ENCODE measurements at regions not wholly inside any gene's neighbourhood (a gene's known extent, or its start where the extent isn't known, plus 50 kb on each side); places are given as distances from the start of the nearest gene placed in this dataset.
A peak's percentile ranks its signal among the peaks of the same experiment; 100 is the strongest.

GRCh38 chr12:47014474-47014873 is 64.9 kb upstream of the PCED1B start:
- no peaks in the 10 kb centered on the region for H3K4me1 Mint-ChIP-seq
- Histone ChIP-seq H3K36me3 (ENCODE audit: control insufficient read depth in 2 of 3, insufficient read depth in 3 of 3, low read length in 3 of 3) (no peaks in the 10 kb centered on the region), H3K4me3 (ENCODE audit: low read length) (no peak overlapping the region), H3K4me1 (ENCODE audit: control insufficient read depth in 2 of 2, insufficient read depth in 2 of 2, low read length in 2 of 2) (no peaks in the 10 kb centered on the region), H3K27ac (ENCODE audit: low read depth, low read length) (no peak overlapping the region), H3K27me3 (ENCODE audit: control insufficient read depth in 2 of 2, insufficient read depth in 2 of 2, low read length in 2 of 2) (peaks cover 0 to 3% of the 10 kb centered on the region in 2 donors), H3K9me3 (ENCODE audit: control insufficient read depth in 2 of 3, low read length in 3 of 3) (no peaks in the 10 kb centered on the region)
- DNase-seq (no peak), ATAC-seq (no peak)
- CTCF ChIA-PET: no interaction called here
- peaks cover 0 to 3% (median 0%) of the 10 kb centered on the region in 11 donors for H3K9me3 Mint-ChIP-seq
- intact Hi-C loops (cut with micrococcal nuclease): no loop called here
- H3K27ac Mint-ChIP-seq: no peak overlapping the region
- peaks cover 0 to 25% (median 15%) of the 10 kb centered on the region in 5 donors for H3K27me3 Mint-ChIP-seq
- no peak overlapping the region for H3K4me3 Mint-ChIP-seq
- H3K36me3 Mint-ChIP-seq: no peaks in the 10 kb centered on the region
- POLR2A ChIA-PET: no interaction called here

GRCh38 chr12:47015381-47015780 is 64.0 kb upstream of the PCED1B start:
- no peak for ATAC-seq
- Mint-ChIP-seq H3K27ac (no peak overlapping the region), H3K9me3 (peaks cover 0 to 3% (median 0%) of the 10 kb centered on the region in 11 donors), H3K4me1 (no peaks in the 10 kb centered on the region), H3K4me3 (no peak overlapping the region), H3K36me3 (no peaks in the 10 kb centered on the region), H3K27me3 (peaks cover 0 to 26% (median 15%) of the 10 kb centered on the region in 5 donors)
- H3K9me3 ChIP-seq (ENCODE audit: control insufficient read depth in 2 of 3, low read length in 3 of 3): no peaks in the 10 kb centered on the region
- H3K27ac ChIP-seq (ENCODE audit: low read depth, low read length): no peak overlapping the region
- DNase-seq: no peak
- peaks cover 0 to 3% of the 10 kb centered on the region in 2 donors for H3K27me3 ChIP-seq (ENCODE audit: control insufficient read depth in 2 of 2, insufficient read depth in 2 of 2, low read length in 2 of 2)
- CTCF ChIA-PET: no interaction called here
- POLR2A ChIA-PET: no interaction called here
- no peaks in the 10 kb centered on the region for H3K36me3 ChIP-seq (ENCODE audit: control insufficient read depth in 2 of 3, insufficient read depth in 3 of 3, low read length in 3 of 3)
- no peak overlapping the region for H3K4me3 ChIP-seq (ENCODE audit: low read length)
- intact Hi-C loops (cut with micrococcal nuclease): no loop called here
- no peaks in the 10 kb centered on the region for H3K4me1 ChIP-seq (ENCODE audit: control insufficient read depth in 2 of 2, insufficient read depth in 2 of 2, low read length in 2 of 2)

- POLR2A ChIA-PET: no interaction called here
- Histone ChIP-seq H3K36me3 (ENCODE audit: control insufficient read depth in 2 of 3, insufficient read depth in 3 of 3, low read length in 3 of 3) (no peaks in the 10 kb centered on the region), H3K4me3 (ENCODE audit: low read length) (no peak overlapping the region), H3K27ac (ENCODE audit: low read depth, low read length) (no peak overlapping the region), H3K4me1 (ENCODE audit: control insufficient read depth in 2 of 2, insufficient read depth in 2 of 2, low read length in 2 of 2) (no peaks in the 10 kb centered on the region), H3K27me3 (ENCODE audit: control insufficient read depth in 2 of 2, insufficient read depth in 2 of 2, low read length in 2 of 2) (peaks cover 0 to 3% of the 10 kb centered on the region in 2 donors), H3K9me3 (ENCODE audit: control insufficient read depth in 2 of 3, low read length in 3 of 3) (no peaks in the 10 kb centered on the region)
- intact Hi-C loops (cut with micrococcal nuclease): no loop called here
- DNase-seq: no peak
- Mint-ChIP-seq H3K4me3 (no peak overlapping the region), H3K27me3 (peaks cover 0 to 30% (median 10%) of the 10 kb centered on the region in 5 donors), H3K4me1 (no peaks in the 10 kb centered on the region), H3K36me3 (no peaks in the 10 kb centered on the region), H3K9me3 (no peaks in the 10 kb centered on the region), H3K27ac (no peak overlapping the region)
- ATAC-seq: no peak
- CTCF ChIA-PET: interaction anchor here (1.2 kb wide), 1 partner anchor 10 kb away, joined by 3 read pairs; no protein-coding TSS in a partner anchor
These were observed 62.2 kb upstream of the PCED1B start for GRCh38 chr12:47017041-47017713.

GRCh38 chr12:47017901-47018475 is 61.4 kb upstream of the PCED1B start:
- ChIA-PET CTCF (interaction anchor here (1.2 kb wide), 1 partner anchor 10 kb away, joined by 3 read pairs; no protein-coding TSS in a partner anchor), POLR2A (no interaction called here)
- Histone ChIP-seq H3K9me3 (ENCODE audit: control insufficient read depth in 2 of 3, low read length in 3 of 3) (no peaks in the 10 kb centered on the region), H3K36me3 (ENCODE audit: control insufficient read depth in 2 of 3, insufficient read depth in 3 of 3, low read length in 3 of 3) (no peaks in the 10 kb centered on the region), H3K27ac (ENCODE audit: low read depth, low read length) (no peak overlapping the region), H3K27me3 (ENCODE audit: control insufficient read depth in 2 of 2, insufficient read depth in 2 of 2, low read length in 2 of 2) (peaks cover 0 to 3% of the 10 kb centered on the region in 2 donors), H3K4me1 (ENCODE audit: control insufficient read depth in 2 of 2, insufficient read depth in 2 of 2, low read length in 2 of 2) (no peaks in the 10 kb centered on the region), H3K4me3 (ENCODE audit: low read length) (no peak overlapping the region)
- no peaks in the 10 kb centered on the region for H3K9me3 Mint-ChIP-seq
- H3K4me1 Mint-ChIP-seq: no peaks in the 10 kb centered on the region
- no peak overlapping the region for H3K27ac Mint-ChIP-seq
- no peak overlapping the region for H3K4me3 Mint-ChIP-seq
- H3K27me3 Mint-ChIP-seq: peaks cover 0 to 27% (median 10%) of the 10 kb centered on the region in 5 donors
- no peaks in the 10 kb centered on the region for H3K36me3 Mint-ChIP-seq
- DNase-seq: no peak
- no peak for ATAC-seq
- intact Hi-C loops (cut with micrococcal nuclease): no loop called here

GRCh38 chr12:47020211-47020821 is 59.1 kb upstream of the PCED1B start:
- POLR2A ChIA-PET: interaction anchor here (0.6 kb wide), 1 partner anchor 9 kb away, joined by 4 read pairs; no protein-coding TSS in a partner anchor
- Histone ChIP-seq H3K4me3 (ENCODE audit: low read length) (no peak overlapping the region), H3K9me3 (ENCODE audit: control insufficient read depth in 2 of 3, low read length in 3 of 3) (no peaks in the 10 kb centered on the region), H3K27me3 (ENCODE audit: control insufficient read depth in 2 of 2, insufficient read depth in 2 of 2, low read length in 2 of 2) (peaks cover 0 to 3% of the 10 kb centered on the region in 2 donors), H3K27ac (ENCODE audit: low read depth, low read length) (no peak overlapping the region), H3K4me1 (ENCODE audit: control insufficient read depth in 2 of 2, insufficient read depth in 2 of 2, low read length in 2 of 2) (no peaks in the 10 kb centered on the region), H3K36me3 (ENCODE audit: control insufficient read depth in 2 of 3, insufficient read depth in 3 of 3, low read length in 3 of 3) (no peaks in the 10 kb centered on the region)
- intact Hi-C loops (cut with micrococcal nuclease): loop anchor here (2.0 to 10.0 kb wide), 3 partner anchors 343 to 1030 kb away; partner anchors contain the start of gene SCAF11 (in 1 of the 2)
- H3K4me1 Mint-ChIP-seq: no peaks in the 10 kb centered on the region
- CTCF ChIA-PET: interaction anchor here (0.9 to 3.4 kb wide), 5 partner anchors 399 to 949 kb away, joined by 3 to 16 read pairs (median 5); no protein-coding TSS in a partner anchor
- H3K9me3 Mint-ChIP-seq: no peaks in the 10 kb centered on the region
- no peaks in the 10 kb centered on the region for H3K36me3 Mint-ChIP-seq
- DNase-seq (no peak), ATAC-seq (no peak)
- peaks cover under 1 to 24% (median 10%) of the 10 kb centered on the region in 5 donors for H3K27me3 Mint-ChIP-seq
- no peak overlapping the region for H3K27ac Mint-ChIP-seq
- no peak overlapping the region for H3K4me3 Mint-ChIP-seq

GRCh38 chr12:47021298-47021697 is 58.1 kb upstream of the PCED1B start:
- Mint-ChIP-seq H3K36me3 (no peaks in the 10 kb centered on the region), H3K4me1 (no peaks in the 10 kb centered on the region), H3K9me3 (no peaks in the 10 kb centered on the region), H3K27ac (no peak overlapping the region), H3K27me3 (peaks cover 4 to 31% (median 10%) of the 10 kb centered on the region in 5 donors), H3K4me3 (no peak overlapping the region)
- CTCF ChIA-PET: interaction anchor here (0.6 to 3.4 kb wide), 11 partner anchors 11 to 1259 kb away, joined by 3 to 21 read pairs (median 3); no protein-coding TSS in a partner anchor
- Histone ChIP-seq H3K4me3 (ENCODE audit: low read length) (no peak overlapping the region), H3K4me1 (ENCODE audit: control insufficient read depth in 2 of 2, insufficient read depth in 2 of 2, low read length in 2 of 2) (no peaks in the 10 kb centered on the region), H3K27ac (ENCODE audit: low read depth, low read length) (no peak overlapping the region), H3K36me3 (ENCODE audit: control insufficient read depth in 2 of 3, insufficient read depth in 3 of 3, low read length in 3 of 3) (no peaks in the 10 kb centered on the region), H3K9me3 (ENCODE audit: control insufficient read depth in 2 of 3, low read length in 3 of 3) (no peaks in the 10 kb centered on the region), H3K27me3 (ENCODE audit: control insufficient read depth in 2 of 2, insufficient read depth in 2 of 2, low read length in 2 of 2) (peaks cover 0 to 3% of the 10 kb centered on the region in 2 donors)
- intact Hi-C loops (cut with micrococcal nuclease): loop anchor here (1.0 to 10.0 kb wide), 6 partner anchors 344 to 1030 kb away; partner anchors contain the start of gene SCAF11 (in 1 of the 2)
- POLR2A ChIA-PET: interaction anchor here (0.6 to 1.3 kb wide), 2 partner anchors 171 to 896 kb away, joined by 3 to 4 read pairs; no protein-coding TSS in a partner anchor
- peak in 7 of 9 donors; percentile 7 to 55 (median 51) for DNase-seq
- ATAC-seq: peak; percentile 68

All from naive thymus-derived CD4-positive, alpha-beta T cell (primary cell).